Naive thymus-derived CD4-positive, alpha-beta T cell (primary cell): ENCODE measurements at regions not wholly inside any gene's neighbourhood (a gene's known extent, or its start where the extent isn't known, plus 50 kb on each side); places are given as distances from the start of the nearest gene placed in this dataset.

ENCODE experiments used
- ATAC-seq: fragments of 150-1000 bp; cut with Tn5 transposase; 2 replicates; pipeline ENCODE4 v1.10.0; 2021; ENCODE audit warnings: mild to moderate bottlenecking, moderate library complexity
- CTCF ChIA-PET: fragments of 350-600 bp; sonication (Branson Sonifier 250); formaldehyde crosslinking; loops from one replicate; lab custom pipeline; 2021; ENCODE audit warnings: antibody characterized with exemption; lab: Charles Lee
- POLR2A ChIA-PET: fragments of 350-600 bp; sonication (Branson Sonifier 250); formaldehyde crosslinking; loops from one replicate; lab custom pipeline; 2021; ENCODE audit warnings: antibody characterized with exemption, inconsistent platforms; lab: Charles Lee
- DNase-seq, 9 donors: peaks; one replicate each; pipeline versions ENCODE4 v3.0.0 to v3.0.0-alpha.2; 2020 to 2022; ENCODE audit warnings: mixed read lengths in 1 of 9
- H3K27ac ChIP-seq: one replicate; pipeline ENCODE4 v1.7.0; 2013; ENCODE audit warnings: mild to moderate bottlenecking, low read depth, low read length, moderate library complexity
- H3K27me3 ChIP-seq, 2 donors: one replicate each; pipeline ENCODE4 v1.7.0; 2013; ENCODE audit warnings: low read length in 2 of 2, mild to moderate bottlenecking in 2 of 2, moderate library complexity in 2 of 2; ENCODE audit not compliant: control insufficient read depth in 2 of 2, insufficient read depth in 2 of 2
- H3K36me3 ChIP-seq, 3 experiments: 1 replicate in 2 of 3; 2 replicates in 1 of 3; pipeline ENCODE4 v1.7.0; 2013; ENCODE audit warnings: low read length in 3 of 3, mild to moderate bottlenecking in 3 of 3, moderate library complexity in 1 of 3; ENCODE audit not compliant: insufficient read depth in 3 of 3, control insufficient read depth in 2 of 3
- H3K4me1 ChIP-seq, 2 donors: one replicate each; pipeline ENCODE4 v1.7.0; 2013; ENCODE audit warnings: low read length in 2 of 2, mild to moderate bottlenecking in 2 of 2, moderate library complexity in 1 of 2; ENCODE audit not compliant: control insufficient read depth in 2 of 2, insufficient read depth in 2 of 2
- H3K4me3 ChIP-seq: 2 replicates; pipeline ENCODE4 v1.7.0; 2013; ENCODE audit warnings: mild to moderate bottlenecking, low read length
- H3K9me3 ChIP-seq, 3 experiments: 1 replicate in 2 of 3; 2 replicates in 1 of 3; pipeline ENCODE4 v1.7.0; 2013; ENCODE audit warnings: low read length in 3 of 3; ENCODE audit not compliant: control insufficient read depth in 2 of 3
- H3K27ac Mint-ChIP-seq, 9 donors: one replicate each; pipeline ENCODE4 v1.8.0; 2020 to 2022; ENCODE audit warnings: mixed read lengths in 9 of 9, mild to moderate bottlenecking in 8 of 9, moderate library complexity in 5 of 9, inconsistent platforms in 2 of 9
- H3K27me3 Mint-ChIP-seq, 5 donors: one replicate each; pipeline ENCODE4 v1.8.0; 2021 to 2022; ENCODE audit warnings: mixed read lengths in 5 of 5, mild to moderate bottlenecking in 1 of 5
- H3K36me3 Mint-ChIP-seq, 5 donors: one replicate each; pipeline ENCODE4 v1.8.0; 2020 to 2022; ENCODE audit warnings: mixed read lengths in 5 of 5, mild to moderate bottlenecking in 3 of 5, inconsistent platforms in 1 of 5
- H3K4me1 Mint-ChIP-seq, 7 donors: one replicate each; pipeline ENCODE4 v1.8.0; 2020 to 2022; ENCODE audit warnings: mixed read lengths in 7 of 7, mild to moderate bottlenecking in 3 of 7, inconsistent platforms in 1 of 7
- H3K4me3 Mint-ChIP-seq, 10 donors: one replicate each; pipeline ENCODE4 v1.8.0; 2020 to 2022; ENCODE audit warnings: mild to moderate bottlenecking in 10 of 10, mixed read lengths in 10 of 10, moderate library complexity in 6 of 10, inconsistent platforms in 2 of 10
- H3K9me3 Mint-ChIP-seq, 11 donors: one replicate each; pipeline ENCODE4 v1.8.0; 2020 to 2022; ENCODE audit warnings: mixed read lengths in 11 of 11, mild to moderate bottlenecking in 4 of 11, inconsistent platforms in 1 of 11, moderate library complexity in 1 of 11
- intact Hi-C, 2 donors: fragments of 100-400 bp; cut with micrococcal nuclease; formaldehyde crosslinking; loops; one replicate each; pipeline ENCODE4 v1.15.1; 2023

DNA sequence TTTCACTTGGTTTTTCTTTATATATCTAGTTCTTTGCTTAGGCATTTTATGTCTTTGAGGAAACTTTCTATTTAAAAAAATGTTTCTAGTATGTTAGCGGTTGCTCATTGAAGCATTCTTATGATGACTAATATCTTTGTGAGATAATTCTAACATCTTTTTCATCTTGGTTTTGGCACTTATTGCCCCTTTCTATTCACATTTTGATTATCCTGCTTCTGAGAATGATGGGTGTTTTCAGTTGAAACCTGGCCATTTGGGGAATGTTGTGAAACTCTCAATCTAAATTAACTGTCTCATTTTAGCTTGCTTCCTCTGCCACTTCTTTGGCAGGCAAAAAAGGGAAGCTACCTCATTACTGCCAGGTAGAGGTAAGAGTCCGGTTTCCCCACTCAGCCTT is 683.1 kb downstream of the DOK5 start:
- Mint-ChIP-seq H3K4me1 (no peaks in the 10 kb centered on the region), H3K27me3 (no peaks in the 10 kb centered on the region), H3K36me3 (peaks cover 0 to 6% (median 0%) of the 10 kb centered on the region in 5 donors), H3K27ac (no peak overlapping the region), H3K9me3 (peaks cover 1 to 30% (median 8%) of the 10 kb centered on the region in 11 donors), H3K4me3 (no peak overlapping the region)
- Histone ChIP-seq H3K27me3 (no peaks in the 10 kb centered on the region), H3K4me3 (no peak overlapping the region), H3K4me1 (no peaks in the 10 kb centered on the region), H3K36me3 (no peaks in the 10 kb centered on the region), H3K9me3 (no peaks in the 10 kb centered on the region), H3K27ac (no peak overlapping the region)
- CTCF ChIA-PET, result no interaction called here
- ATAC-seq (no peak), DNase-seq (no peak)
- intact Hi-C loops, result no loop called here
- POLR2A ChIA-PET, result no interaction called here

DNA sequence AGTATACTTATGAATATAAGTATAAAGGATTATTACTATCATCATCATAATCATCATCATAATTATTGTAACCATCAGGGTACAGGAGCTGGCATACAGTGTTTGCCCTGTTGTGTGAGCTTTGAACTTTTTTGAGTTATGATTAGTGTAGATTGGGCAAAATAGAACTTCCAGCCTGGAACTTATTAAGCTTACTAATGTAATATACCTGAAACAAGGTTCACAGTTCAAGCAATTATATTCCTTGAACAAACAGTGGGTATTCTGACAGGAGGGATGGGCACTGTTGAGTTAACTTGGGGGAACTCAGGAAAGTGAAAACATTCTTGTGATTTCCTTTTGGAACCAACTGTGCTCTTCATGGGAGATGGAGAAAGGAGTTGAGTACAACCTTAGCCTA is 680.0 kb downstream of the DOK5 start:
- DNase-seq (no peak), ATAC-seq (no peak)
- H3K4me1 Mint-ChIP-seq, result no peaks in the 10 kb centered on the region
- ChIA-PET POLR2A (no interaction called here), CTCF (no interaction called here)
- H3K9me3 ChIP-seq, result no peaks in the 10 kb centered on the region
- no peaks in the 10 kb centered on the region for H3K36me3 ChIP-seq
- H3K4me1 ChIP-seq, result no peaks in the 10 kb centered on the region
- no peak overlapping the region for H3K4me3 Mint-ChIP-seq
- H3K27ac Mint-ChIP-seq, result no peak overlapping the region
- peaks cover 0 to 27% (median 8%) of the 10 kb centered on the region in 11 donors for H3K9me3 Mint-ChIP-seq
- H3K27me3 ChIP-seq, result no peaks in the 10 kb centered on the region
- no peak overlapping the region for H3K4me3 ChIP-seq
- no peak overlapping the region for H3K27ac ChIP-seq
- H3K36me3 Mint-ChIP-seq, result no peaks in the 10 kb centered on the region
- H3K27me3 Mint-ChIP-seq, result no peaks in the 10 kb centered on the region
- intact Hi-C loops, result no loop called here

DNA sequence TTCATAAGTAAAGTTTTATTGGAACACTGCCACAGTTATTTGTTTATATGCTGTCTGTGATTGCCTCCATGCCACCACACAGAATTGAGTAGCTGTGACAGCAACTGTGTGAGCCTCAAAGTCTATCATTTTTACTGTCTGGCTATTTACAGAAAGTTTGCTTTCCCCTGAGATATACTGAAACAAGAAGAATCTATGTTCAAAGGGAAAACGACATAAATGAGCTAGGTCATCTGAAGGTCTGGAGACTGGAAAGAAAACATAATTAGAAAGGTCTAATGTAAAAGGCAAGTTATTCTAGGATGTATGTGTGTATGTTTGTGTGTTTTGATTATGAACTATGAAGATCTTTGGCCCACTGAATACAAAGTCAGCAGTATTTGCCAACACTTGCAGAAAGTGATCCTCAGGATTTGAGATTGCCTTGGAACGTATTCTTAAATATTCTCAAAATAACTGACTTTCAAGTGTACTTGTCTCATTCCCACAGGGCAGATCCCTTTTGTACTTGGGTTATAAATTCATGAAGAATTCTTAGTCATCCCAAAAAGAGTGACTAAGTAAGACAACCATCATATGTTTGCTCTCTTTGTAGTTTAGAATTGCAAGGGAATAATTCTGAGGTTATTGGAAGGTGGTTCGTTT is 677.7 kb downstream of the DOK5 start:
- CTCF ChIA-PET, result no interaction called here
- ATAC-seq (no peak), DNase-seq (no peak)
- no peak overlapping the region for H3K27ac Mint-ChIP-seq
- H3K27me3 Mint-ChIP-seq, result no peaks in the 10 kb centered on the region
- Histone ChIP-seq H3K4me1 (no peaks in the 10 kb centered on the region), H3K27me3 (no peaks in the 10 kb centered on the region), H3K4me3 (no peak overlapping the region), H3K9me3 (no peaks in the 10 kb centered on the region), H3K36me3 (no peaks in the 10 kb centered on the region), H3K27ac (no peak overlapping the region)
- intact Hi-C loops, result no loop called here
- H3K4me3 Mint-ChIP-seq, result no peak overlapping the region
- peaks cover 0 to 27% (median 8%) of the 10 kb centered on the region in 11 donors for H3K9me3 Mint-ChIP-seq
- H3K4me1 Mint-ChIP-seq, result no peaks in the 10 kb centered on the region
- H3K36me3 Mint-ChIP-seq, result no peaks in the 10 kb centered on the region
- POLR2A ChIA-PET, result no interaction called here

DNA sequence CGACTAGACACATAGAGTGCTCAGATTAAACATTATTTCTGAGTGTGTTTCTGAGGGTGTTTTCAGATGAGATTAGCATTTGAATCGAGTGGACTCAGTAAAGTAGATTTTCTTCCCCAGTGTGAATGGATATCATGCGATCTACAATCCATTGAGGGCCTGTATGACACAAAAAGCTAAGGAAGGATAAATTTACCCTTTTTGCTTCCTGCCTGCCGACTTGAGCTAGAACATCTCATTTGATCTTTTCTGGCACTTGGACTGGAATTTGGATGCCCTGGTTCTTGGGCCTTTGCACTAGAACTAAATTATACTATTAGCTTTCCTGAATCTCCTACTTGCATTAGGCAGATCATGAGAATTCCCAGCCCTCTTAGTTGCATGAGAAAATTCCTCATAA is 675.8 kb downstream of the DOK5 start:
- DNase-seq (no peak), ATAC-seq (no peak)
- H3K9me3 ChIP-seq, result no peaks in the 10 kb centered on the region
- ChIA-PET POLR2A (no interaction called here), CTCF (no interaction called here)
- H3K27ac Mint-ChIP-seq, result no peak overlapping the region
- H3K36me3 ChIP-seq, result no peaks in the 10 kb centered on the region
- no peaks in the 10 kb centered on the region for H3K27me3 Mint-ChIP-seq
- H3K4me1 Mint-ChIP-seq, result no peaks in the 10 kb centered on the region
- no peak overlapping the region for H3K4me3 Mint-ChIP-seq
- H3K9me3 Mint-ChIP-seq, result peaks cover 0 to 19% (median 8%) of the 10 kb centered on the region in 11 donors
- intact Hi-C loops, result no loop called here
- H3K27me3 ChIP-seq, result no peaks in the 10 kb centered on the region
- H3K36me3 Mint-ChIP-seq, result no peaks in the 10 kb centered on the region
- H3K4me1 ChIP-seq, result no peaks in the 10 kb centered on the region
- no peak overlapping the region for H3K27ac ChIP-seq
- no peak overlapping the region for H3K4me3 ChIP-seq

DNA sequence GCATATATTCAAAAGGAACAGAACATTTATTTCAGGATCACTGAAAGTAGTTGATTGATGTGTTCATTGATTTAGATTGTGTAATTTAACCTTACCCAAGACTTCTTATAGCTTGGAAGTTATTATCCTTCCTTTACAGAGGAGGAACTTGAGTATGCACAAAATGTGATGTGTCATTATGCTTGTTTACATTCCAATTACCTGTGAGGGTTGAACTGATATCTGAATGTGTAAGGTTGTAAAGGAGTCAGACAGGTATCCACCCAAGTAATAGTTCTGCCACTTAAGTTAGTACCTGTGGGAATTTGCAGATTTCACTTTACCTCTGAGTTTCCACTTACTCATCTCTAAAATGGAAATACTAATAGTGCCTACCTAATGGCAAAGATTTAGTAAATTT is 668.2 kb downstream of the DOK5 start:
- Mint-ChIP-seq H3K4me1 (no peaks in the 10 kb centered on the region), H3K4me3 (no peak overlapping the region), H3K36me3 (no peaks in the 10 kb centered on the region), H3K27me3 (peaks cover 0 to 5% (median 0%) of the 10 kb centered on the region in 5 donors), H3K9me3 (peaks cover 0 to 8% (median 5%) of the 10 kb centered on the region in 11 donors), H3K27ac (no peak overlapping the region)
- H3K27ac ChIP-seq, result no peak overlapping the region
- CTCF ChIA-PET, result no interaction called here
- no peaks in the 10 kb centered on the region for H3K36me3 ChIP-seq
- no peaks in the 10 kb centered on the region for H3K9me3 ChIP-seq
- POLR2A ChIA-PET, result no interaction called here
- no peak for DNase-seq
- ATAC-seq, result no peak
- H3K27me3 ChIP-seq, result no peaks in the 10 kb centered on the region
- H3K4me1 ChIP-seq, result no peaks in the 10 kb centered on the region
- intact Hi-C loops, result no loop called here
- no peak overlapping the region for H3K4me3 ChIP-seq

DNA sequence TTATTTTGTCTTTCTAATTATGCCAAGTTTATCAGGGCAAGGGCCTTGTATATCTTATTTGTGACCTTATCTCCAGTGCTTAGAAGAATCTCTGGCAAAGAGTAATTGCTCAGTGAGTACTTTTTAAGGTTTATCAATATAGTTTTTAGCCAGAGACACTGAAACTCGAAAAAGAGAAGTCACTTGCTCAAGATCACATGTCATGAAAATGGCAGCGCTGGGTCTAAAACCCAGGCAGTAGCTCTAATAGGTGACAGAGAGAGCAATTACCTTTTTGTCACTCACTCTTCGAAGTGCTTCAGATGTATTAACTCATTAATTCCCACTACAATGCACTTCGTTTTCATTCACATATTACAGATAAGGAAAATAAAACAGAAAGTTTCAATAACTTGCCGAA is 667.5 kb downstream of the DOK5 start:
- no peaks in the 10 kb centered on the region for H3K36me3 Mint-ChIP-seq
- POLR2A ChIA-PET, result no interaction called here
- Histone ChIP-seq H3K27ac (no peak overlapping the region), H3K27me3 (no peaks in the 10 kb centered on the region), H3K9me3 (no peaks in the 10 kb centered on the region), H3K36me3 (no peaks in the 10 kb centered on the region), H3K4me1 (no peaks in the 10 kb centered on the region), H3K4me3 (no peak overlapping the region)
- peaks cover 0 to 5% (median 0%) of the 10 kb centered on the region in 5 donors for H3K27me3 Mint-ChIP-seq
- no peak for ATAC-seq
- H3K4me1 Mint-ChIP-seq, result no peaks in the 10 kb centered on the region
- CTCF ChIA-PET, result no interaction called here
- DNase-seq, result no peak
- H3K27ac Mint-ChIP-seq, result no peak overlapping the region
- intact Hi-C loops, result no loop called here
- H3K9me3 Mint-ChIP-seq, result peaks cover 0 to 8% (median 5%) of the 10 kb centered on the region in 11 donors
- H3K4me3 Mint-ChIP-seq, result no peak overlapping the region

DNA sequence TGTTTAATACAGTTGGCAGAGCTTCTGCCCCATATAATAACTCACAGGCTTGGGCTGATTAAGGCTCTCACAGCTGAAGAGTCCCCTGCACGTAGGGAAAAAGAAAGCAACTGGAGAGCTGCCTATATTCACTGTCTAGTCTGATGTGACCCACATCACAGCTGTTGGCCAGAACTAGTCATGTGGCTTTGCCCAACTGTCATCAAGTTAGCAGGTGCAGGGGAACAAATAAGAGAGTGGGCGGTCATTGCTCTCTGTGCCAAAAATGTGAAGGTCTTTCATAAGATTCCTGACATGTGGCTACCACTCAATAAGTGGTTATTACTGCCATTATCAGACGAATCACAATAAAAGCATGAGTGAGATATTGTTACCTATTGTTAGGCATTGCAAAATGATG is 665.2 kb downstream of the DOK5 start:
- Mint-ChIP-seq H3K4me1 (no peaks in the 10 kb centered on the region), H3K27me3 (peaks cover 0 to 5% (median 0%) of the 10 kb centered on the region in 5 donors), H3K27ac (no peak overlapping the region), H3K4me3 (no peak overlapping the region), H3K36me3 (no peaks in the 10 kb centered on the region), H3K9me3 (peaks cover 0 to 7% (median 4%) of the 10 kb centered on the region in 11 donors)
- no peaks in the 10 kb centered on the region for H3K36me3 ChIP-seq
- no peaks in the 10 kb centered on the region for H3K27me3 ChIP-seq
- DNase-seq (no peak), ATAC-seq (no peak)
- H3K9me3 ChIP-seq, result no peaks in the 10 kb centered on the region
- ChIA-PET CTCF (no interaction called here), POLR2A (no interaction called here)
- H3K4me3 ChIP-seq, result no peak overlapping the region
- intact Hi-C loops, result no loop called here
- H3K4me1 ChIP-seq, result no peaks in the 10 kb centered on the region
- no peak overlapping the region for H3K27ac ChIP-seq
